H1 (cell line): ENCODE measurements at regions not wholly inside any gene's neighbourhood (a gene's known extent, or its start where the extent isn't known, plus 50 kb on each side); places are given as distances from the start of the nearest gene placed in this dataset.

ENCODE experiments used
- EP300 ChIP-seq, 2 experiments: IDR thresholded peaks; 1 replicate in 1 of 2; 2 replicates in 1 of 2; pipeline ENCODE4 v1.6.1; 2011 to 2012; ENCODE audit warnings: low read depth in 2 of 2, low read length in 2 of 2, mild to moderate bottlenecking in 2 of 2, borderline replicate concordance in 1 of 2, inconsistent platforms in 1 of 2, moderate library complexity in 1 of 2
- SAP30 ChIP-seq: fragments of 300-600 bp; sonication (generic); IDR thresholded peaks from 2 replicates; pipeline ENCODE4 v1.7.1; 2012; ENCODE audit warnings: low read length, moderate library complexity, mild to moderate bottlenecking, inconsistent platforms; ENCODE audit not compliant: insufficient read depth, insufficient replicate concordance

DNA sequence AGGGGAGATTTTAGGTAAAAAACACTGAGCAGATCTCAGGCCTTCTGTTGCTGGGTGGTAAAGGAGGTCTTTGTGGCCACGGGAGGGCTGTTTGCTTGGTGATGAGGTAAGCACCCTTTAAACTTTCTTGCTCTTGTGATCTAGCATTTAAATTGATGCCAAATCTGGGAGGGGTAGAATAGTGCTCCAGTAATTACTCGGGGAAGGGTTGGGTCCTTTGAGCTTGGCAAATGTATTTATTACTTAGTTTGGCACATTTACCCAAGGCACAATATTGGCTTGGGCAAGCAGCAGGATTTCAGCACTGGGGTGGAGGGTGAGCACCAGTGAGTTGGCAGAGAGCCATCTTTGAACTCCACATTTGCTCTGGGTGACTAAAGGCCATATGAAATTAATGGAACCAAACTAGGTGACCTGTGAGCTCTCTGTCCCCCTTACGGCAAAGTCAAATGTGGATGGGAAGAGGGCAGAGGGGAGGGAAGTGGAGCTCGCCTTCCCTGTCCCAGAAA, 185.9 kb upstream of the ONECUT1 start (continued):
- TF ChIP-seq SAP30, result no peak
- TF ChIP-seq EP300 (IDR thresholded peaks at IDR 0.05; ENCODE audit: borderline replicate concordance in 1 of 2, low read depth in 2 of 2, low read length in 2 of 2), result no peak
